HepG2 (cell line): ENCODE measurements at regions not wholly inside any gene's neighbourhood (a gene's known extent, or its start where the extent isn't known, plus 50 kb on each side); places are given as distances from the start of the nearest gene placed in this dataset.

Source experiments
- ATAC-seq: fragments of 200-7000 bp; cut with Tn5 transposase; 3 replicates; pipeline ENCODE4 v1.9.1; 2020; ENCODE audit warnings: mild to moderate bottlenecking, moderate library complexity
- BruUV-seq: library from RNA; stranded (reverse); fragments of 400-500 nt; replicated peaks from 2 replicates; lab custom pipeline; 2021; lab: Mats Ljungman, UMichigan
- CTCF ChIA-PET: fragments of 300-600 bp; formaldehyde crosslinking; extraction: SDS; loops from one replicate; lab custom pipeline; 2021; ENCODE audit warnings: low total read pairs, inconsistent platforms, low intra/inter-chr PET ratio; lab: Yijun Ruan, JAX
- POLR2A ChIA-PET: fragments of 350-600 bp; sonication (Branson Sonifier 250); formaldehyde crosslinking; loops from one replicate; lab custom pipeline; 2020; ENCODE audit warnings: antibody characterized with exemption, inconsistent platforms; lab: Yijun Ruan, JAX
- DNase-seq: peaks from one replicate; pipeline ENCODE4 v3.0.0-alpha.2; 2015; ENCODE audit warnings: low spot score
- FAIRE-seq: peaks from 3 replicates; lab custom pipeline; 2011; peaks lifted over from hg19 to GRCh38; lab: Jason Lieb, UNC
- H2AFZ ChIP-seq: one replicate; pipeline ENCODE4 v1.6.1; 2011; ENCODE audit warnings: low read length, inconsistent platforms
- H3K27ac ChIP-seq: fragments of 300-600 bp; 3 replicates; pipeline ENCODE4 v1.8.0; 2011; ENCODE audit warnings: mixed run types, mild to moderate bottlenecking, mixed read lengths, low read length, inconsistent platforms; ENCODE audit not compliant: insufficient read depth; ENCODE audit errors: extremely low read length
- H3K27me3 ChIP-seq, 2 experiments: fragments of 200-600 bp in 1 of 2; 2 replicates in 1 of 2; 3 replicates in 1 of 2; pipeline versions ENCODE4 v1.6.0 to v1.8.0; 2011; ENCODE audit warnings: low read length in 2 of 2, mild to moderate bottlenecking in 2 of 2, moderate library complexity in 2 of 2, inconsistent platforms in 1 of 2; ENCODE audit not compliant: insufficient read depth in 2 of 2, control insufficient read depth in 1 of 2
- H3K36me3 ChIP-seq, 2 experiments: fragments of 200-600 bp in 1 of 2; replicated peaks in 1 of 2; 2 replicates in 1 of 2; 3 replicates in 1 of 2; pipeline versions ENCODE4 v1.5.1 to v1.8.0; 2011; ENCODE audit warnings: low read length in 2 of 2, inconsistent platforms in 1 of 2; ENCODE audit not compliant: insufficient read depth in 2 of 2, control insufficient read depth in 1 of 2
- H3K4me1 ChIP-seq: 2 replicates; pipeline ENCODE4 v1.5.1; 2012; ENCODE audit warnings: low read length, inconsistent platforms; ENCODE audit not compliant: insufficient read depth
- H3K4me2 ChIP-seq: 2 replicates; pipeline ENCODE4 v1.6.0; 2011; ENCODE audit warnings: low read depth, low read length, inconsistent platforms
- H3K4me3 ChIP-seq, 3 experiments: fragments of 200-600 bp in 1 of 3; sonication (generic), shearing (Covaris generic) in 1 of 3; replicated peaks in 1 of 3; 2 replicates each; pipeline ENCODE4 v1.5.1; 2011 to 2016; ENCODE audit warnings: low read length in 3 of 3, inconsistent platforms in 2 of 3, low read depth in 2 of 3, mild to moderate bottlenecking in 2 of 3, control low read depth in 1 of 3, mixed read lengths in 1 of 3; ENCODE audit not compliant: insufficient read depth in 1 of 3
- H3K79me2 ChIP-seq: one replicate; pipeline ENCODE4 v1.6.1; 2011; ENCODE audit warnings: low read length, inconsistent platforms; ENCODE audit not compliant: insufficient read depth
- H3K9ac ChIP-seq: 2 replicates; pipeline ENCODE4 v1.6.0; 2011; ENCODE audit warnings: mild to moderate bottlenecking, low read depth, low read length, inconsistent platforms; ENCODE audit not compliant: insufficient read depth
- H3K9me3 ChIP-seq: 2 replicates; pipeline ENCODE4 v1.5.1; 2012; ENCODE audit warnings: mild to moderate bottlenecking, low read length
- H4K20me1 ChIP-seq: 2 replicates; pipeline ENCODE4 v1.6.0; 2011; ENCODE audit warnings: inconsistent platforms, mild to moderate bottlenecking, low read length, moderate library complexity; ENCODE audit not compliant: insufficient read depth
- CTCF ChIP-seq: sonication (generic); formaldehyde crosslinking; IDR thresholded peaks from 2 replicates; pipeline ENCODE4 v1.5.0; 2020; ENCODE audit warnings: mild to moderate bottlenecking, missing genetic modification reagents, moderate library complexity
- E2F2 ChIP-seq: sonication (generic); formaldehyde crosslinking; IDR thresholded peaks from 2 replicates; pipeline ENCODE4 v1.4.0; 2020; ENCODE audit warnings: missing genetic modification reagents, borderline replicate concordance
- FOXO4 ChIP-seq: sonication (generic); formaldehyde crosslinking; conservative IDR thresholded peaks from 2 replicates; pipeline ENCODE4 v1.8.1; 2023; ENCODE audit warnings: missing genetic modification reagents
- MLXIP ChIP-seq: sonication (generic); formaldehyde crosslinking; IDR thresholded peaks from 2 replicates; pipeline ENCODE4 v1.9.0; 2021; ENCODE audit warnings: missing genetic modification reagents, borderline replicate concordance
- NFE2 ChIP-seq: sonication (generic); formaldehyde crosslinking; IDR thresholded peaks from 2 replicates; pipeline ENCODE4 v1.4.0; 2020; ENCODE audit warnings: missing genetic modification reagents
- NFYC ChIP-seq: IDR thresholded peaks from 2 replicates; pipeline ENCODE4 v1.6.1; 2016; ENCODE audit warnings: missing genetic modification reagents, missing compliant biosample characterization
- NR1H2 ChIP-seq: sonication (generic); formaldehyde crosslinking; IDR thresholded peaks from 2 replicates; pipeline ENCODE4 v1.8.1; 2022; ENCODE audit warnings: low read depth, missing genetic modification reagents, borderline replicate concordance
- POLR2AphosphoS5 ChIP-seq: IDR thresholded peaks from 2 replicates; pipeline ENCODE4 v1.6.1; 2012; ENCODE audit warnings: low read depth, low read length
- RFXAP ChIP-seq: sonication (generic); formaldehyde crosslinking; IDR thresholded peaks from 2 replicates; pipeline ENCODE4 v1.4.0; 2020; ENCODE audit warnings: missing genetic modification reagents, borderline replicate concordance
- SATB2 ChIP-seq: sonication (generic); formaldehyde crosslinking; IDR thresholded peaks from 2 replicates; pipeline ENCODE4 v1.5.0; 2020; ENCODE audit warnings: missing genetic modification reagents
- TBP ChIP-seq: sonication (generic); formaldehyde crosslinking; IDR thresholded peaks from 2 replicates; pipeline ENCODE4 v1.5.0; 2020; ENCODE audit warnings: missing genetic modification reagents
- ZNF232 ChIP-seq: sonication (generic); formaldehyde crosslinking; IDR thresholded peaks from 2 replicates; pipeline ENCODE4 v1.4.0; 2020; ENCODE audit warnings: missing genetic modification reagents, borderline replicate concordance
- ZNF292 ChIP-seq: sonication (generic); formaldehyde crosslinking; IDR thresholded peaks from 2 replicates; pipeline ENCODE4 v1.8.1; 2022; ENCODE audit warnings: mild to moderate bottlenecking, low read depth, missing genetic modification reagents, borderline replicate concordance
- ZNF556 ChIP-seq: sonication (generic); formaldehyde crosslinking; IDR thresholded peaks from 2 replicates; pipeline ENCODE4 v1.4.0; 2020; ENCODE audit warnings: mild to moderate bottlenecking, missing genetic modification reagents, borderline replicate concordance
- ZNF746 ChIP-seq: sonication (generic); formaldehyde crosslinking; IDR thresholded peaks from 2 replicates; pipeline ENCODE4 v1.8.0; 2022; ENCODE audit warnings: mild to moderate bottlenecking, missing genetic modification reagents
- ZNF749 ChIP-seq: sonication (generic); formaldehyde crosslinking; IDR thresholded peaks from 2 replicates; pipeline ENCODE4 v1.8.0; 2022; ENCODE audit warnings: mild to moderate bottlenecking, missing genetic modification reagents, moderate library complexity, borderline replicate concordance
- ZSCAN20 ChIP-seq: sonication (generic); formaldehyde crosslinking; IDR thresholded peaks from 2 replicates; pipeline ENCODE4 v1.4.0; 2020; ENCODE audit warnings: missing genetic modification reagents, mild to moderate bottlenecking, borderline replicate concordance
- WGBS: methylation state at CpG from one replicate; pipeline ENCODE4 v1.1.6; 2017; ENCODE audit warnings: low lambda C conversion rate; 5-methylcytosine and 5-hydroxymethylcytosine counted together
- in situ Hi-C: cut with HindIII; loops from 2 replicates; pipeline ENCODE4 v1.10.0; 2017; ENCODE audit warnings: low pct_unique_long_range_greater_than_20kb; ENCODE audit not compliant: extremely low pct_ligation_motif_present
- intact Hi-C: fragments of 100-400 bp; cut with micrococcal nuclease; formaldehyde crosslinking; loops from one replicate; pipeline ENCODE4 v1.10.0; 2022; ENCODE audit not compliant: unreplicated experiment

- no peaks in the 10 kb centered on the region for H3K4me1 ChIP-seq
- no peaks in the 10 kb centered on the region for H3K36me3 ChIP-seq
- no peak overlapping the region for H2AFZ ChIP-seq
- no peak overlapping the region for H3K4me2 ChIP-seq
- 0 out of 3 replicates have a peak, but pooled peaks have one; percentile 24 for ATAC-seq
- no TSS peak for BruUV-seq
- no peaks in the 10 kb centered on the region for H3K9me3 ChIP-seq
- ChIA-PET POLR2A (no interaction called here), CTCF (no interaction called here)
- H3K4me3 ChIP-seq, result no peak overlapping the region
- H3K27me3 ChIP-seq, result 0 out of 5 replicates have a peak, but pooled peaks cover 0 to 2% of the 10 kb centered on the region in 2 experiments
- no peak overlapping the region for H3K9ac ChIP-seq
- H4K20me1 ChIP-seq, result no peaks in the 10 kb centered on the region
- in situ Hi-C loops, result no loop called here
- DNase-seq, result no peak
- TF ChIP-seq POLR2AphosphoS5 (no peak), FOXO4 (CRISPR knock-in tag) (no peak), CTCF (no peak), MLXIP (CRISPR knock-in tag) (no peak), ZNF556 (CRISPR knock-in tag) (no peak), TBP (no peak), RFXAP (CRISPR knock-in tag) (no peak), ZNF232 (no peak), NFE2 (no peak), E2F2 (no peak), ZSCAN20 (CRISPR knock-in tag) (no peak), ZNF749 (CRISPR knock-in tag) (no peak), NR1H2 (no peak), ZNF746 (CRISPR knock-in tag) (no peak), SATB2 (CRISPR knock-in tag) (no peak), ZNF292 (CRISPR knock-in tag) (no peak), NFYC (CRISPR knock-in tag) (no peak)
- intact Hi-C loops, result no loop called here
- no peak overlapping the region for H3K27ac ChIP-seq
- no peak for FAIRE-seq
- H3K79me2 ChIP-seq, result no peaks in the 10 kb centered on the region
- WGBS, result 40% methylated on average over 2 of the region's 18 CpGs
These were observed 269.8 kb downstream of the GADD45G start for GRCh38 chr9:89874351-89875321.
